GM12875 (cell line): ENCODE measurements at regions not wholly inside any gene's neighbourhood (a gene's known extent, or its start where the extent isn't known, plus 50 kb on each side); places are given as distances from the start of the nearest gene placed in this dataset.

ENCODE experiments used
- H3K4me3 ChIP-seq: one replicate; pipeline ENCODE4 v1.5.1; 2011; ENCODE audit warnings: low read depth, low read length, control low read depth
- TF ChIP-seq, protein P1 (sequence below): IDR thresholded peaks from 2 replicates; pipeline ENCODE4 v1.5.1; 2011; ENCODE audit warnings: low read depth, mild to moderate bottlenecking, control low read depth, inconsistent platforms, low read length, moderate library complexity, borderline replicate concordance; ENCODE audit not compliant: insufficient read depth

DNA sequence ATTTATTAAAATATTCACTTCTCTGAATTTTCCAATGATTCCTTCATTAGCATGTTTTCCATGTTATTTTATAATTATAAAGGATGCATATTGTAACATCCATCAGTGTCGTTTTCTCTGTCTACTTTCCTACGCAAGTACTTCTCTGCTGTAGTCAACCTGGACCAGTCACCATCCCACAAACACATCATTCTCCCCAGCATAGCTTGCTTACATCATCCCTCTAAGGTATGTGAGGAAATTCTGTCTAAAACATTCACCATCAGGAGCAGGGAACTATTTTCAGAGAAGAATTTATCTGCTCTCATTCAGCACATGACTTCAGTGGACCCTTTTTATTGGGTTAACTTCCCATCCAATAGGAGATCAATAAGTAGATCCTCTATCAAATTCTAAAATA, 806.1 kb upstream of the ARGLU1 start:
- TF ChIP-seq, protein P1, sequence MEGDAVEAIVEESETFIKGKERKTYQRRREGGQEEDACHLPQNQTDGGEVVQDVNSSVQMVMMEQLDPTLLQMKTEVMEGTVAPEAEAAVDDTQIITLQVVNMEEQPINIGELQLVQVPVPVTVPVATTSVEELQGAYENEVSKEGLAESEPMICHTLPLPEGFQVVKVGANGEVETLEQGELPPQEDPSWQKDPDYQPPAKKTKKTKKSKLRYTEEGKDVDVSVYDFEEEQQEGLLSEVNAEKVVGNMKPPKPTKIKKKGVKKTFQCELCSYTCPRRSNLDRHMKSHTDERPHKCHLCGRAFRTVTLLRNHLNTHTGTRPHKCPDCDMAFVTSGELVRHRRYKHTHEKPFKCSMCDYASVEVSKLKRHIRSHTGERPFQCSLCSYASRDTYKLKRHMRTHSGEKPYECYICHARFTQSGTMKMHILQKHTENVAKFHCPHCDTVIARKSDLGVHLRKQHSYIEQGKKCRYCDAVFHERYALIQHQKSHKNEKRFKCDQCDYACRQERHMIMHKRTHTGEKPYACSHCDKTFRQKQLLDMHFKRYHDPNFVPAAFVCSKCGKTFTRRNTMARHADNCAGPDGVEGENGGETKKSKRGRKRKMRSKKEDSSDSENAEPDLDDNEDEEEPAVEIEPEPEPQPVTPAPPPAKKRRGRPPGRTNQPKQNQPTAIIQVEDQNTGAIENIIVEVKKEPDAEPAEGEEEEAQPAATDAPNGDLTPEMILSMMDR, result no peak
- no peak overlapping the region for H3K4me3 ChIP-seq

DNA sequence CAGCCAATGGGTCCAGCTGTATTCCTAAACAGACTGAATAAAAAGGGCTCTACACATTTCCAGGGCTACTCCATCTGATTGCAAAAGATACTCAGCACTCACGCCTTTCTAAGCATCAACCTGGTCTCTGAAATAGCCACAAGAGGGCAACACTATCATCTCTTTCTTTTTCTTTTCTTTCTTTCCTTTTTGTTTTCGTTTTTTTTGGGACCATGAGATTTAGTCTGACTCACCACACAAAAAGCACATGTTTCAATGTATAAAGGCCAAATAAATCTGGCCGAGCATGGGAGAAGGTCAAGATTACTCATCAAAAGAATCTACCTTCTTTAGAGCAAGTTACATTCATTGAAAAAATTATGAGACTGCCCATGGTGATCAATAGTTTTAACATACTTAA, 805.6 kb upstream of the ARGLU1 start:
- no peak overlapping the region for H3K4me3 ChIP-seq
- TF ChIP-seq, protein P1, result no peak

DNA sequence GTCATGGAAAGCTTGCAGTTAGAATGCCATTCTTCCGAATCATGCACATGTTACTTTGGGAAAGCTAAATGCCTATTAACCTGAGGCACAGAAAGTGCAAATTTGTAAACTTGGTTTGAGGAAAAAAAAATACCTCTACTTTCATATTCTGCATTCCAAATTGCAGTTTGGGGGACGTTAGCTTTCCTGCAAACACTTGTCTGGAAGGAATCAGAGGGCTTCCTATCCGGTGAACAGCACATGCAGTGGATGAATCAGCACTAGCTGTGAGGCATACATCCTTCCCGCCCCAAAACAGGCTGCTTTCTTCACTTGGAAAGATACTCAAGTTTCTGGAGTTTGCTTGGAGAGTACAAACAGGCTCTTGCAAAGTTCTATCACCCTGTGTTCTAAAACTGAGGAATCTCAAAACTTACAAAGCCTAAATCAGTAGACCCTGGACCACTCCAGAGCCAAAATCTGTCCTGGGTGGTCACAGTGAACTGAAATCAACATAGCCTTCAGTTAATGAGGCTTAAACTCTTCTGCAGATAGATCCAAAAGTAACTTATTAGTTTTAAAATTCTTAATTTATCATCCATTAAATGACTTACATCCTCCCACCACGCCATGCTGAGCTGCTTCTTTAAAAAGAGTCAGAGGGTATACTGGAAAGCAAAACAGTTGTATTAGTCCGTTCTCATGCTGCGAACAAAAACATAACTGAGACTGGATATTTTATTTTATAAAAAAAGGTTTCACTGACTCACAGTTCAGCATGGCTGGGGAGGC, 802.3 kb upstream of the ARGLU1 start:
- no peak overlapping the region for H3K4me3 ChIP-seq
- TF ChIP-seq, protein P1, result no peak

DNA sequence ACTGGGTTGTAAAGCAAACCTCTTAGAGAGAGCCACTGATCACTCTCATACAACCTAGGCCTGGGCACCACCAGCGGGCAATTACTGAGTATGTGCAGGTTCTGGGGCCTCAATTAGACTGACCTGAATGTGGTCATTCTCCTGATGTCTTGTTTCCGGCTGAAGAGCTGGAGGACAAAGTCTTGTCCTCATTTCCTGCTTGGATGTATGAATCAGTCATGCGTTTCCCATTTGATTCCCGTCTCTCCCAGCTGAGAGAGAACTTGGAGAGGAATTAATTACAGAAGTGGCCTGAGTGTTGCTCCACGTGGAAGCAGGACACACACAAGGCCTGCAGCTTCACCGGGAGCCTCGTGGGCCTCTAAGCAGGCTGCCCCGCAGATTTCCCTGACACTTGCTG, 799.3 kb upstream of the ARGLU1 start:
- TF ChIP-seq, protein P1, result no peak
- H3K4me3 ChIP-seq, result no peak overlapping the region

DNA sequence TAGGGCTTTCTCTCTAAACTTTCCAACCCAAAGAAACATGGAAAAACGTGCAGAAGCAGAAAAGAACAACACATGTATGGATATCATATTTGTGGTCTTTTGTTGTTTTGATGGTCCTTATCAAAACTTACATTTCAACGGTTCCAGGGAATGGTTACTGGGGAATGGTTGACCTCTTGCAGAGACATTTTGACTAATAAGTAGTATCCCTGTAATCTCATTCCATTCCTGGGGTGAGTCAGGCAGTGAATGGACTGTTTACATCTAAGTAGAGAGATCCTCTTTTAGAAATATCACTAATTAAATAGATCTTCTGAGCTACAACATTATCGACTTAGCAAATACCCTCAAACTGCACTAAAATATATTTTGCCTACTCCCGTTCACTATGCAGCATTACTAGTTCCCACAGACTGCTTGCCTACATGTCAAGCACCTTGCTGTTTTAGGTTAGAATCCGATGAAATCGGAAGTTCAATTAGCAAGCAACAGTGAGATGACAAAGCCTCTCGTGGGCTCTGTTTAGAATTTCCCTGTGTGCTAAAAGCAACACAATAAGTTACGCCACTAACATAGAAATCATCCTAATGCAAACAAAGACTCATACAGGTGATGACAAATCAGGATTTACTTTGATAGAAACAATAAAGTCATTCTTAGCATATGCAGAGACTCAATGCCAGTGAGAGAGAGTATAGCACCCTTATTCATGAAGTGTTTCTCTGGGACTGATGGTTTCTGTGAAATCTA, 797.7 kb upstream of the ARGLU1 start:
- no peak overlapping the region for H3K4me3 ChIP-seq

DNA sequence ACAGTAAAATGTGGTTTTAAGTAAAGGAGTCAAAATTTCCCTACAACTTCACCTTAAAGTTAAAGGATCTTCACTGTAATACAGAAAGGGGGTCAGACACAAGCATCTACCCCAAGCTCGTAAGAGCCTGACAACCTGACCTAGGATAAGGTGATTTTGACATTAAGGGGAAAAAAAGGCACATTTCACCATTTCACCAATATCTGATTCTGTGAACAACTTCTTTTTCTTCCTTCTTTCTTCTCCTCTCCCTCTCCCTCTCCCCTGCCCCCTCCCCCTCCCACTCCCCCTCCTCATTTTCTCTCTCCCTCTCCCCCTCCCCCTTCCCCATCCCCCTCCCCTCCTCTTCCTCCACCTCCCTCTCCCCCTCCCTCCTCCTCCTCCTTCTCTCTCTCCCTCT, 796.7 kb upstream of the ARGLU1 start:
- H3K4me3 ChIP-seq, result no peak overlapping the region
- TF ChIP-seq, protein P1, result no peak

More for the DNA sequence above, 797.7 kb upstream of the ARGLU1 start:
- TF ChIP-seq, protein P1, result no peak

DNA sequence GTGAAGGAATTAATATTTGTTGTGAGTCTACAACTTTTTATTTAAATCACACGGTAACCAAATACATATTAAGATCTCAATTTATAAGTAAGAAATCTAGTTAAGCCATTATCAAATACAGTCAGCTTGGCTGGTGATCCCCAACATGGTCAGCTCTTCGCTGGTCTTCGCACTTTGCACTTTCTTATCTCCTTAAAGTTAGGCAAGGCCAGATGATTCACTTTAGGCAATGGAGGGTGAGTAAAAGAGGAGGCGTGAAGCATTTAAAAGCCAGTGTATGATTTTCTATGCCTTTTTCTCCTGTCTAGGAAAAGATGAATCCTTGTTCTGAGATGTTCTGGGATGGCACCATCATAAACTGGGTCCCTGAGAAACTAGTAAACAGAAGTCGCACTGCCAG, 793.7 kb upstream of the ARGLU1 start:
- TF ChIP-seq, protein P1, result no peak
- H3K4me3 ChIP-seq, result no peak overlapping the region
